ENCODE measurements at regions not wholly inside any gene's neighbourhood (a gene's known extent, or its start where the extent isn't known, plus 50 kb on each side); places are given as distances from the start of the nearest gene placed in this dataset.

- no peak for TF ChIP-seq REST (IDR thresholded peaks at IDR 0.05; ENCODE audit: unreplicated experiment)
- TF ChIP-seq ZNF114 (CRISPR knock-in tag; IDR thresholded peaks at IDR 0.05) = no peak
- no peak for TF ChIP-seq JUNB (IDR thresholded peaks at IDR 0.05; ENCODE audit: unreplicated experiment)
- no peaks in the 10 kb centered on the region for H4K20me1 ChIP-seq (replicated peaks; ENCODE audit: insufficient read depth)
- ATAC-seq (no peak), DNase-seq (ENCODE audit: low spot score) (no peak)
- H3K36me3 ChIP-seq (ENCODE audit: insufficient read depth) = no peaks in the 10 kb centered on the region
- H3K27me3 ChIP-seq (ENCODE audit: insufficient read depth) = no peaks in the 10 kb centered on the region
- Mint-ChIP-seq H3K4me3 (no peak overlapping the region), H3K27ac (no peak overlapping the region), H3K4me1 (peaks cover 11% of the 10 kb centered on the region), H3K36me3 (ENCODE audit: low read depth) (no peaks in the 10 kb centered on the region), H3K27me3 (ENCODE audit: insufficient read depth, low read depth, poor library complexity) (peaks cover 6% of the 10 kb centered on the region), H3K9me3 (no peaks in the 10 kb centered on the region)
- no peak overlapping the region for H3K4me2 ChIP-seq
- H3K9me2 ChIP-seq (ENCODE audit: insufficient read depth) = no peaks in the 10 kb centered on the region
- H3F3A ChIP-seq (replicated peaks; ENCODE audit: low read depth) = no peaks in the 10 kb centered on the region
- no peak overlapping the region for H3K4me3 ChIP-seq
- no peaks in the 10 kb centered on the region for H3K79me2 ChIP-seq (replicated peaks; ENCODE audit: insufficient read depth)
- no peaks in the 10 kb centered on the region for H3K4me1 ChIP-seq (ENCODE audit: insufficient read depth)
- no peak overlapping the region for H2AFZ ChIP-seq
- no peak overlapping the region for H3K27ac ChIP-seq (ENCODE audit: low read depth)
Observed at GRCh38 chr3:194804796-194805195, 119.1 kb downstream of the FAM43A start.

- ATAC-seq (no peak), DNase-seq (ENCODE audit: low spot score) (no peak)
- peaks cover 17% of the 10 kb centered on the region for H3K4me1 Mint-ChIP-seq
- no peaks in the 10 kb centered on the region for H3K36me3 Mint-ChIP-seq (ENCODE audit: low read depth)
- Histone ChIP-seq H3F3A (replicated peaks; ENCODE audit: low read depth) (no peaks in the 10 kb centered on the region), H3K36me3 (ENCODE audit: insufficient read depth) (no peaks in the 10 kb centered on the region), H3K27me3 (ENCODE audit: insufficient read depth) (no peaks in the 10 kb centered on the region), H3K4me2 (no peak overlapping the region), H3K9me2 (ENCODE audit: insufficient read depth) (no peaks in the 10 kb centered on the region), H3K4me1 (ENCODE audit: insufficient read depth) (peaks cover 5% of the 10 kb centered on the region), H3K79me2 (replicated peaks; ENCODE audit: insufficient read depth) (no peaks in the 10 kb centered on the region), H3K4me3 (no peak overlapping the region), H2AFZ (no peak overlapping the region), H3K27ac (ENCODE audit: low read depth) (no peak overlapping the region), H4K20me1 (replicated peaks; ENCODE audit: insufficient read depth) (no peaks in the 10 kb centered on the region)
- no peak overlapping the region for H3K4me3 Mint-ChIP-seq
- H3K9me3 Mint-ChIP-seq = no peaks in the 10 kb centered on the region
- no peak overlapping the region for H3K27ac Mint-ChIP-seq
- peaks cover 6% of the 10 kb centered on the region for H3K27me3 Mint-ChIP-seq (ENCODE audit: insufficient read depth, low read depth, poor library complexity)
- TF ChIP-seq ZNF462 (CRISPR knock-in tag; IDR thresholded peaks at IDR 0.05) (no peak), NANOG (IDR thresholded peaks at IDR 0.05; ENCODE audit: borderline replicate concordance) (no peak), REST (IDR thresholded peaks at IDR 0.05; ENCODE audit: unreplicated experiment) (no peak), JUNB (IDR thresholded peaks at IDR 0.05; ENCODE audit: unreplicated experiment) (no peak), ZNF114 (CRISPR knock-in tag; IDR thresholded peaks at IDR 0.05) (no peak), CREB1 (CRISPR knock-in tag; IDR thresholded peaks at IDR 0.05; ENCODE audit: low read depth) (no peak), ETS1 (IDR thresholded peaks at IDR 0.05) (no peak)
Observed at GRCh38 chr3:194805546-194805945, 119.9 kb downstream of the FAM43A start.

Measured in GM23338 (cell line).